NCI-H1930 (cell line): ENCODE measurements at regions not wholly inside any gene's neighbourhood (a gene's known extent, or its start where the extent isn't known, plus 50 kb on each side); places are given as distances from the start of the nearest gene placed in this dataset.

Source experiments
- DNase-seq, 2 experiments: peaks; one replicate each; lab custom pipeline; 2025; lab: John Stamatoyannopoulos, UW

DNA sequence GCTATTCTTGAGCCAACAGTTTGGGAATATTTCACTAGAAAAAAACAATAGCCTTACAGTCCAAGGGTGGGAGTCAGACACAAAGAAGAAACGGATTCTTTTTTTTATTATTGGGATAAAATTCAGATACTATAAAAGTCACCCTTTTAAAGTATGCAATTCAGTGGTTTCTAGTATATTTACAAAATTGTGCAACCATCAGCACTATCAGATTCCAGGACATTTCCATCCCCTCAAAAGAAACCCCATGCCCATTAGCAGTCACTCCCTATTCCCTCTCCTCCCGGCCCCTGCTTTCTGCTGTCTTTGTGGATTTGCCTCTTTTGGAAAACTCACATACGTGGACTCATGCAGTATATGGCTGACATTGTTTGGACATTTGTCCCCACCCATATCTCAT lies 134.4 kb downstream of the C16orf95 start:
- no peak for DNase-seq

DNA sequence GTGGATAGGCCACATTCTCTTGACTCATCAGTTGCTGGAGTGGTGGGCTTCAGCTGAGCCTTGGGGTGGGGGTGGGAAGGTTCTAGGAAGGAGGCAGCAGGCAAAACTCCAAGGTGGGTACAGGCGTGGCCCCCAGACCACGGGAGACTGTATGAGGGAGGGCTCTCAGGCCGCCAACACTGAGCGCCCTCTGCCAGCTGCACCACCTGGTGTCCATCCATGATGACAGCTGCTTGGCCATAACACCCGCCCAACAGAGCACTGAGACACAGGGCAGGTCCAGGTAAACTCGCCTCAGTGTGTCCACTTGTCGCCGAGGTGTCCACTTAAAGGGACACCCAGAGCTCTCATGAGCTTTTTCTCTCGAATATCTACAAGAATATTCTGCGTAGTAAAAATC lies 133.5 kb downstream of the C16orf95 start:
- DNase-seq = no peak

DNA sequence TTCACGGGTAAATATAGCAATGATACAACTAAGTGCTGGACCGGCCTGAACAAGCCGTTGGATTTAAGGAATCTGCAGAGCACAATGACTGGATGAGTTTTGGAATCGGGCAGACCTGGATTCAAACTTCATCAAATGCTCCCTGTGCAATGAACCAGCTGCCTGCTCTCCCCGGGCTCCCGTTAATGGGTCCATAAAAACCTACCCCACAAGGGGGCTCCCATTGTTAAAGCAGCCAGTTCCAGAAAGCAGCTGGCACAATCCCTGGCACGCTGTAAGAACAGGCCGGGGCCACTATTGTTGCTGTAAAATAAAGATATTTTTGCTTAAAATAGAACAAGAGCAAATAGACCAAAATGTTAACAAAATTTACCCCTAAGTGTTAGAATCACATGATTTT lies 131.9 kb downstream of the C16orf95 start:
- no peak for DNase-seq

GRCh38 chr16:87185983-87186382 lies 131.2 kb downstream of the C16orf95 start:
- no peak for DNase-seq

GRCh38 chr16:87186446-87186845 lies 130.7 kb downstream of the C16orf95 start:
- DNase-seq = no peak

DNA sequence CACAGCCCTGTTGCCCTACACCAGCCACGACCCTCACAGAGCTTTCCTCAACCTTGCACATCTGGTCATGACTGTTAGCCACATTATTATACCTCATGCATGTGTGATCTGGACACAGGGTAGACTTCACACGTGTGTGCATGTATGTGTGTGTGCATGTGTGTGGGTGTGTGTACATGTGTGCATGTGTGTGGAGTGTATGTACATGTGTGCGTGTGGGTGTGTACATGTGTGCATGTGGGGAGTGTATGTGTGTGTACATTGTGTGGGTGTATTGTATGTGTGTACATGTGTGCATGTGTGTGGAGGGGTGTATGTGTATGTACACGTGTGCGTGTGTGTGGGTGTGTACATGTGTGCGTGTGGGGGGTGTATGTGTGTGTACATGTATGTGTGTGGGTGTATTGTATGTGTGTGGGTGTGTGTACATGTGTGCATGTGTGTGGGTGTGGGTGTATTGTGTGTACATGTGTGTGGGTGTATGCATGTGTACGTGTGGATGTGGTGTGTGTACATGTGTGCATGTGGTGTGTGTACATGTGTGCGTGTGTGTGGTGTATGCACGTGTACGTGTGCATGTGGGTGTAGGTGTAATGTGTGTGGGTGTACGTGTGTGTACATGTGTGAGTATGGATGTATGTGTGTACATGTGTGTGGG lies 130.2 kb downstream of the C16orf95 start:
- DNase-seq = no peak

DNA sequence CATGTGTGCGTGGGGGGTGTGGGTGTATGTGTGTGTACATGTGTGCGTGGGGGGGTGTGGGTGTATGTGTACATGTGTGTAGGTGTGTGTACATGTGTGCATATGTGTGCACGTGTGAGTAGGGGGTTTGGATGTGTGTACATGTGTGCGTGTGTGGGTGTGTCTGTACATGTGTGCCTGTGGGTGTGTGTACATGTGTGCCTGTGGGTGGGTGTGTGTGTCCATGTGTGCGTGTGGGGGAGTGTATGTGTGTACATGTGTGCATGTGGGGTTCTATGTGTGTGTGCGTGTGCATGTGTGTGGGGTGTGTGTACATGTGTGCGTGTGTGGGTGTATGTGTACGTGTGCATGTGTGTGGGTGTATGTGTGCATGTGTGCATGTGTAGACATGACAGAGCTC lies 129.1 kb downstream of the C16orf95 start:
- no peak for DNase-seq

- DNase-seq = no peak
Measured at GRCh38 chr16:87189426-87189825, 127.8 kb downstream of the C16orf95 start.

DNA sequence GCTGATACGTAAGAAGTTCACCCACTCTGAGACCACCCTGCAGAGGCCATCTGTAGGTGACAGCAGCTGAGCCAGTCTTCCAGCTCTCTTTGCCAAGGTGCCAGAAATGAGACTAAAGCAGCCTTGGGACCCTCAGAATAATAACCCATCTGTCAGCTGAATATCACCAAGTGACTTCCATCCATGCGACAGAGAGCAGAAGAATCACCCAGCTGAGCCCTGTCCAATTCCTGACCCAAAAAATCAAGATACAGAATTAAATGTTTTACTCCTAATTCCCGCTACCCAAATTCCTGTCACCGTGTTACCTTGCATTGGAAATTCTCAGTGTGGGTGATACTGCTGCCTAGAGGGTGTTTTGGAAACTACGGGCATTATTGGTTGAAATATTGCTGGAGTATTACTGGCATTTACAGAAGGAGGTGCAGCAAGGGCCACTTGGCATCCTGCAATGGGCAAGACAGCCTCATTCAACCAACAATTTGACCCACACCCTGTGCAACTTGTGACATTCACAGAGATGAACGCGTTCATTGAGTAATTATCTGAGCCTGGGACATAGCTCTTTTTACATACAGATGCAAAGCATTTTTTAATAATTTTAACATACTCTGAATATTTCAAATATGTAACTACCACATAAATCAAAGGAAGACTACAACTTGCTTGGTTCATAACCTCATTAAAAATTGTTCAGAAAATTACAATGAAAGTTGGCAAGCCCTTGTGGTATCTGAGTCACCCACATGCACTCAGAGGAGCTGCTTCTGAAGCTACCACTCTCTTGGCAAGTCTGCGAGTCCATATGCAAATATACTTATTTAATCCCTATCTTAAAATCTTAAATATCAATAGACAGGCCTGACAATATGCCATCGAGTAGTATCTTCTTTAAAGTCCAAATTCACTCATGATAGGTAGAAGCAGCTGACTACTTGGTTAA lies 126.6 kb downstream of the C16orf95 start:
- DNase-seq = no peak

DNA sequence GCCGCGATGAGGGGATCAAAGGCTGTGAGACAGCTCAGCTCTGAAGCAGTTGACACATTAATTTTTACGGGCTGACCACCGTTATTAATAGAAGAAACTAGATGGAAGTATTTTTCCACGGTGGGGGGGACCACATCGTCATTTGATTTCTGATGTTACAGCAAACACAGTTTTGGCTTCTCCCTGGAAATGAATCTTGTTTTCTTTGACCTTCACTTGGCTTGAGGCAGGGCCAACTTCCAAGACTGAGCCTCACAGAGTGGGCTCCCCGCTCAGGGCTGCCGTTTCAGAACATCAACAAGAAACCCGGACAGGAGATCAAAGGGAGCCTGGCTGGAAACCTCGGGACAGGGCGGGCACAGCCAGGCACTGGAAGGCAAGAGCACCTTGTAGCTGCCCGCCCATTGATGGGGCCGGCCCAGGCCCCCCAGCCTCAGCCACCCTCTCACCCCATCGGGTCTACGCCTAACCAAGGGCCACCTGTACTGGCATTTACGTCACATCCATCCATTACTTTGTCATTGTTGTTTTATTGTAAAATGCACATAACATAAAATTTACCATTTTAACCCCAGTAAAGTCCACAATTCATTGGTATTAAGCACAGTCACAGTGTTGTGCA lies 124.6 kb downstream of the C16orf95 start:
- DNase-seq = no peak

DNA sequence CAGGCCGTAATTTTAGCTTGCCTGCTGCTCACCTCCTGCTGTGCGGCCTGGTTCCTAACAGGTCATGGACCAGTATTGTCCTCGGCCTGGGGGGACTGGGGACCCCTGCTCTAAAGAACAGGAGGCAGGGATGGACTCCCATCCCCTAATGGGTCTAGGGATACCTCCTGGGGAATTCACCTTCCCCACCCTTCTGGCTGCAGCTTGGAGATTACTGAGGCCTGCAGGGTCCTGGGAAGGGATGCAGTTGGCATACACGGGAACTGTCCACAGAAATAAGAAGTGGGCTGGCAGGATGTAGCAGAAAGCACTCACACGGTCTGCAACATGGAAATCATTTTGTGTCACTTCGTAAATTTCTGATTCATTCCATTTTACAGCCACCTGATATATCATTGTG lies 123.0 kb downstream of the C16orf95 start:
- no peak for DNase-seq

- DNase-seq = no peak
Measured at GRCh38 chr16:87195161-87195560, 122.0 kb downstream of the C16orf95 start.

GRCh38 chr16:87196231-87196630 lies 121.0 kb downstream of the C16orf95 start:
- DNase-seq = no peak

GRCh38 chr16:87196661-87197060 lies 120.5 kb downstream of the C16orf95 start:
- DNase-seq = no peak

DNA sequence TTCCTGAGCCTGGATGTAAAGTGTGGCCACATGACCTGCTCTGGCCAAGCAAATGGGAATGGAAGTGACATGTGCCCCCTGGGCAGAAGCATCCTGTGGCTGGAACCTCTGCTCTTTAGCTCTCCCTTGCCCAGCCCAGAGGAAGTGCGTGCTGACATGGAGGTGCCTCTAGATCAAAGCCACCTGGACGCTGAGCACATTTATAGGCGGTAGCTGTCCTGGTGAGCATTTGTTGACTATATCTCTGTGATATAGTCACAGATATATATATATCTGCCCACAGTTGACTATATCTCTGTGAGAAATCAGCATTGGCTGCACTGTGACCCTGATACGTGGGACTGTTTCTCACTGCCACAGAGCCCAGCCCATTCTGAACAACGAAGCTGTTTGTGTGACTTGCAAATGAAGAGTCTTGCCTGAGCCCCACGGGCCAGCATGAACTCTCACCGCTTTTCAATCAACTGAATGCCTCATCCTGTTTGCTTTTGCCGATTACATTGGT lies 118.8 kb downstream of the C16orf95 start:
- no peak for DNase-seq

DNA sequence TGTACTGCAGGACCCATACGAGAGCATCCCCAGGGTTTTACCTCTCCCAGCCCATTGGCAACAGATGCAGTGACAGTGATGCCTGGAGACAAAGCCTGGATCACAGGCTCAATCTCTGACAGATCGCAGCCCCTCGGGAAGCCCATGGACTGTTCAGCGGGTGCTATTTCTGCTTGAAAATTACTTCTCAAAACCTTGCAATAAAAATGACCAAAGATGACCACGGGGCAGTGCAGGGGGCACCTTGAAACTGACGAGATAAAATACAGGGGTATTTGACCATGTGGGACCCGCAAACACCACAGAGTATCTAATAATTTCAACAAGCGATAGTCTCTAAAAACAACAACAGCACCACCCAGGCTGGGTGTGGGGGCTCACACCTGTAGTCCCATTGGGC lies 118.3 kb downstream of the C16orf95 start:
- no peak for DNase-seq

- DNase-seq = no peak
Measured at GRCh38 chr16:87199379-87199778, 117.8 kb downstream of the C16orf95 start.

- no peak for DNase-seq
Measured at GRCh38 chr16:87199901-87200300, 117.3 kb downstream of the C16orf95 start.

DNA sequence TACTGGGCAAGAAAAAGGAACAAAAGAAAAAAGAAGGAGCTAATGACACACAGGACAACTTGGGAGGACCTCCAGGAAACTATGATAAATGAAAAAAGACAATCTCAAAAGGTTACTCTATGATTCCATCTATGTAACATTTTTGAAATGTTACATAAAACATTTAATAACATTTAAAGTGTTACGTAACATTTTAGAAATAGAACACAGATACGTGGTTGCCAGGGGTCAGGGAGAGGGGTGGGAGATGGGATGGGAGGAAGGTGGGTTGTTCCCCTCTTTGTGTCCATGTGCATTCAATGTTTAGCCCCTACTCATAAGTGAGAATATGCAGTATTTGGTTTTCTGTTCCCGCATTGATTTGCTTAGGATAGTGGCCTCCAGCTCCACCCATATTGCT lies 116.6 kb downstream of the C16orf95 start:
- DNase-seq = no peak

GRCh38 chr16:87201052-87201451 lies 116.1 kb downstream of the C16orf95 start:
- no peak for DNase-seq

GRCh38 chr16:87201790-87202189 lies 115.4 kb downstream of the C16orf95 start:
- no peak for DNase-seq

DNA sequence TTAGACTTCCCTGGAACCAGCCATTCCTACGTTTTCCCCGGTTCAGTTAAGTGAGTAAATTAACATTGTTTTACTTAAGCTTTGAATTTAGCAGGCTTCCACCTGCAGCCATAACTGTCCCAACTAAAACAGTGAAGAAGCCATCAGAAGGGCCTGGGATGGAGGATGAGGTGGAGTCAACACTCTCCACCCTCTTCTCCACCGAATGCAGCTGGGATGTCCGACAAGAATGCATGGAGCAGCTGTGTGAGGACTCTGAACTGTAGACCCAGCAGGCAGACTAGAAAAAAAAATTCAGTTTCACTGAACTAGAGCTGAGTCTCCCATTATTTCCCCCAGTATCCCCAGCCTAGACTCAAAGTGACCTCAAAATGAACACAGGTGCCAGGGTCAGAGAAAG lies 114.8 kb downstream of the C16orf95 start:
- DNase-seq = no peak
